GM12865 (cell line): ENCODE measurements at regions not wholly inside any gene's neighbourhood (a gene's known extent, or its start where the extent isn't known, plus 50 kb on each side); places are given as distances from the start of the nearest gene placed in this dataset.

Experiments used
- DNase-seq: peaks from one replicate; pipeline ENCODE4 v3.0.0; 2010; ENCODE audit warnings: low read depth
- H3K4me3 ChIP-seq: 2 replicates; pipeline ENCODE4 v1.5.1; 2011; ENCODE audit warnings: mild to moderate bottlenecking, low read depth, low read length, control low read depth
- CTCF ChIP-seq: IDR thresholded peaks from 2 replicates; pipeline ENCODE4 v1.5.1; 2011; ENCODE audit warnings: low read length, control low read depth, low read depth, inconsistent platforms; ENCODE audit not compliant: insufficient read depth; ENCODE audit errors: missing control alignments

GRCh38 chr20:4608861-4609260, 77.4 kb upstream of the PRNP start:
- no peak for DNase-seq
- no peak for TF ChIP-seq CTCF
- H3K4me3 ChIP-seq, result no peak overlapping the region

GRCh38 chr20:4607287-4607713, 79.0 kb upstream of the PRNP start:
- peak; percentile 83 for TF ChIP-seq CTCF
- H3K4me3 ChIP-seq, result no peak overlapping the region
- peak; percentile 71 for DNase-seq

- H3K4me3 ChIP-seq, result no peak overlapping the region
- DNase-seq, result no peak
- no peak for TF ChIP-seq CTCF
Measured at GRCh38 chr20:4606051-4606450, 80.2 kb upstream of the PRNP start.

- no peak overlapping the region for H3K4me3 ChIP-seq
- no peak for DNase-seq
- TF ChIP-seq CTCF, result no peak
Measured at GRCh38 chr20:4605166-4605565, 81.1 kb upstream of the PRNP start.

GRCh38 chr20:4604580-4604979, 81.7 kb upstream of the PRNP start:
- H3K4me3 ChIP-seq, result no peak overlapping the region
- TF ChIP-seq CTCF, result no peak
- no peak for DNase-seq

- DNase-seq, result no peak
- TF ChIP-seq CTCF, result no peak
- no peak overlapping the region for H3K4me3 ChIP-seq
Measured at GRCh38 chr20:4603724-4604123, 82.5 kb upstream of the PRNP start.

GRCh38 chr20:4602297-4602631, 84.0 kb upstream of the PRNP start:
- H3K4me3 ChIP-seq, result no peak overlapping the region
- DNase-seq, result no peak
- no peak for TF ChIP-seq CTCF
